ENCODE measurements at regions not wholly inside any gene's neighbourhood (a gene's known extent, or its start where the extent isn't known, plus 50 kb on each side); places are given as distances from the start of the nearest gene placed in this dataset.

GRCh38 chr5:87752362-87752761 lies 339.6 kb upstream of the CCNH start:
- no peak for TF ChIP-seq POLR2A (IDR thresholded peaks at IDR 0.05)
- no peak for TF ChIP-seq CTCF (IDR thresholded peaks at IDR 0.05)

Measured in body of pancreas (tissue), 4 donors.